K562 (cell line): ENCODE measurements at regions not wholly inside any gene's neighbourhood (a gene's known extent, or its start where the extent isn't known, plus 50 kb on each side); places are given as distances from the start of the nearest gene placed in this dataset.

Experiments used
- ATAC-seq: fragments of 200-7000 bp; cut with Tn5 transposase; 3 replicates; pipeline ENCODE4 v1.9.1; 2020; ENCODE audit warnings: moderate library complexity
- BruUV-seq: library from RNA; stranded (reverse); fragments of 400-500 nt; replicated peaks from 2 replicates; lab custom pipeline; 2021; lab: Mats Ljungman, UMichigan
- CTCF ChIA-PET: fragments of 300-600 bp; formaldehyde crosslinking; extraction: SDS; loops from one replicate; lab custom pipeline; 2021; ENCODE audit warnings: low intra/inter-chr PET ratio; lab: Yijun Ruan, JAX
- POLR2A ChIA-PET: fragments of 300-600, 350-650 bp; sonication (Branson Sonifier 250); formaldehyde crosslinking; extraction: SDS; loops from one replicate; lab custom pipeline; 2021; ENCODE audit warnings: antibody characterized with exemption, inconsistent platforms; lab: Yijun Ruan, JAX
- DNase-seq, 4 experiments: peaks; one replicate each; pipeline versions ENCODE4 v3.0.0 to v3.0.0-alpha.2; 2011 to 2018; ENCODE audit warnings: low spot score in 3 of 4, mixed read lengths in 3 of 4; ENCODE audit errors: extremely low read depth in 1 of 4
- FAIRE-seq: peaks from 2 replicates; lab custom pipeline; 2011; peaks lifted over from hg19 to GRCh38; lab: Jason Lieb, UNC
- H2AFZ ChIP-seq: 2 replicates; pipeline ENCODE4 v1.6.0; 2011; ENCODE audit warnings: low read depth, low read length, control low read depth, inconsistent platforms
- H3K27ac ChIP-seq: fragments of 200-600 bp; 3 replicates; pipeline ENCODE4 v1.8.0; 2011; ENCODE audit warnings: low read depth, mild to moderate bottlenecking, control low read depth, inconsistent platforms, low read length, moderate library complexity, mixed read lengths; ENCODE audit errors: extremely low read depth
- H3K27me3 ChIP-seq, 2 experiments: fragments of 300-600 bp in 1 of 2; 2 replicates in 1 of 2; 3 replicates in 1 of 2; pipeline versions ENCODE4 v1.6.0 to v1.8.0; 2011; ENCODE audit warnings: inconsistent platforms in 2 of 2, low read length in 2 of 2, mild to moderate bottlenecking in 1 of 2, mixed read lengths in 1 of 2, moderate library complexity in 1 of 2; ENCODE audit not compliant: control insufficient read depth in 2 of 2, insufficient read depth in 2 of 2
- H3K36me3 ChIP-seq: fragments of 300-600 bp; 3 replicates; pipeline ENCODE4 v1.8.0; 2011; ENCODE audit warnings: mild to moderate bottlenecking, low read length, inconsistent platforms; ENCODE audit not compliant: control insufficient read depth, insufficient read depth
- H3K4me1 ChIP-seq, 2 experiments: fragments of 200-600 bp in 1 of 2; replicated peaks in 1 of 2; 2 replicates in 1 of 2; 3 replicates in 1 of 2; pipeline versions ENCODE4 v1.5.1 to v1.8.0; 2011; ENCODE audit warnings: inconsistent platforms in 2 of 2, low read length in 2 of 2, mild to moderate bottlenecking in 1 of 2, mixed read lengths in 1 of 2, moderate library complexity in 1 of 2; ENCODE audit not compliant: control insufficient read depth in 2 of 2, insufficient read depth in 2 of 2
- H3K4me2 ChIP-seq: 2 replicates; pipeline ENCODE4 v1.6.1; 2011; ENCODE audit warnings: low read length, control low read depth, inconsistent platforms, mixed read lengths; ENCODE audit not compliant: insufficient read depth
- H3K4me3 ChIP-seq: fragments of 200-600 bp; sonication (generic), shearing (Covaris generic); 2 replicates; pipeline ENCODE4 v1.5.1; 2016; ENCODE audit warnings: control low read depth, inconsistent platforms
- H3K79me2 ChIP-seq: fragments of 200-600 bp; 3 replicates; pipeline ENCODE4 v1.8.0; 2011; ENCODE audit warnings: low read length, inconsistent platforms; ENCODE audit not compliant: control insufficient read depth, insufficient read depth
- H3K9ac ChIP-seq, 2 experiments: 2 replicates each; pipeline versions ENCODE4 v1.6.0 to v1.6.1; 2011; ENCODE audit warnings: low read depth in 2 of 2, low read length in 2 of 2, control low read depth in 1 of 2, inconsistent platforms in 1 of 2, mild to moderate bottlenecking in 1 of 2, mixed read lengths in 1 of 2; ENCODE audit not compliant: insufficient read depth in 1 of 2
- H3K9me1 ChIP-seq: one replicate; pipeline ENCODE4 v1.6.0; 2011; ENCODE audit warnings: inconsistent platforms, mild to moderate bottlenecking, low read length, moderate library complexity; ENCODE audit not compliant: control insufficient read depth, insufficient read depth
- H3K9me3 ChIP-seq: replicated peaks from 2 replicates; pipeline ENCODE4 v1.5.1; 2011; ENCODE audit warnings: low read depth, low read length, inconsistent platforms; ENCODE audit not compliant: control insufficient read depth, insufficient read depth
- H4K20me1 ChIP-seq: replicated peaks from 2 replicates; pipeline ENCODE4 v1.6.1; 2011; ENCODE audit warnings: low read length, inconsistent platforms, mixed read lengths; ENCODE audit not compliant: control insufficient read depth, insufficient read depth
- CXXC5 ChIP-seq: fragments of 250-450 bp; sonication (Bioruptor Pico); IDR thresholded peaks from 2 replicates; pipeline ENCODE4 v1.8.0; 2022; ENCODE audit warnings: inconsistent platforms, mild to moderate bottlenecking, moderate library complexity
- ETV1 ChIP-seq: fragments of 450-650 bp; conservative IDR thresholded peaks from 2 replicates; pipeline ENCODE4 v1.6.1; 2016; ENCODE audit warnings: missing genetic modification characterization, control low read depth, low read depth, missing compliant biosample characterization
- HDAC6 ChIP-seq: IDR thresholded peaks from 2 replicates; pipeline ENCODE4 v1.6.1; 2012; ENCODE audit warnings: low read depth, mild to moderate bottlenecking, control low read depth, inconsistent platforms, low read length, moderate library complexity
- MBD2 ChIP-seq: sonication (generic); IDR thresholded peaks from 2 replicates; pipeline ENCODE4 v1.6.1; 2016; ENCODE audit warnings: low read depth, borderline replicate concordance
- MEIS2 ChIP-seq: fragments of 450-650 bp; IDR thresholded peaks from 2 replicates; pipeline ENCODE4 v1.6.1; 2014; ENCODE audit warnings: mild to moderate bottlenecking; ENCODE audit not compliant: partially characterized antibody
- PHB2 ChIP-seq: fragments of 450-650 bp; IDR thresholded peaks from 2 replicates; pipeline ENCODE4 v1.6.1; 2017; ENCODE audit warnings: low read depth
- POU5F1 ChIP-seq: fragments of 150-350 bp; IDR thresholded peaks from 2 replicates; pipeline ENCODE4 v1.6.1; 2014; ENCODE audit warnings: borderline replicate concordance, low read length, low read depth, mild to moderate bottlenecking; ENCODE audit not compliant: partially characterized antibody
- PRMT5 ChIP-seq: sonication (generic); formaldehyde crosslinking; IDR thresholded peaks from 2 replicates; pipeline ENCODE4 v1.5.0; 2020; ENCODE audit warnings: missing genetic modification reagents
- ZNF586 ChIP-seq: fragments of 450-650 bp; formaldehyde crosslinking; conservative IDR thresholded peaks from 2 replicates; pipeline ENCODE4 v1.4.0; 2020; ENCODE audit warnings: mild to moderate bottlenecking, moderate library complexity
- ZNF766 ChIP-seq: fragments of 200-800 bp; sonication (Bioruptor generic); conservative IDR thresholded peaks from 2 replicates; pipeline ENCODE4 v1.6.1; 2016; ENCODE audit warnings: missing genetic modification characterization, missing compliant biosample characterization
- WGBS: fragments of 100-300 bp; shearing (Covaris generic); methylation state at CpG from one replicate; pipeline ENCODE4 v1.1.6; 2016; ENCODE audit warnings: low coverage, mixed read lengths; ENCODE audit not compliant: insufficient coverage; ENCODE audit errors: missing lambda C conversion rate; 5-methylcytosine and 5-hydroxymethylcytosine counted together
- in situ Hi-C: fragments of 300-500 bp; cut with MboI; formaldehyde crosslinking; loops from 4 replicates; pipeline ENCODE4 v1.15.0; 2018; ENCODE audit warnings: inconsistent platforms, mixed read lengths
- intact Hi-C: fragments of 100-400 bp; cut with micrococcal nuclease; formaldehyde crosslinking; loops from 2 replicates; pipeline ENCODE4 v1.14.2; 2022
- TF ChIP-seq, protein P1 (sequence below): sonication (generic); formaldehyde crosslinking; IDR thresholded peaks from 2 replicates; pipeline ENCODE4 v1.8.0; 2023; ENCODE audit warnings: mild to moderate bottlenecking, missing genetic modification reagents
- TF ChIP-seq, protein P2 (sequence below), 2 experiments: fragments of 450-650 bp; IDR thresholded peaks; 2 replicates each; pipeline ENCODE4 v1.6.1; 2016; ENCODE audit warnings: mild to moderate bottlenecking in 2 of 2, borderline replicate concordance in 1 of 2, low read depth in 1 of 2, moderate library complexity in 1 of 2

DNA sequence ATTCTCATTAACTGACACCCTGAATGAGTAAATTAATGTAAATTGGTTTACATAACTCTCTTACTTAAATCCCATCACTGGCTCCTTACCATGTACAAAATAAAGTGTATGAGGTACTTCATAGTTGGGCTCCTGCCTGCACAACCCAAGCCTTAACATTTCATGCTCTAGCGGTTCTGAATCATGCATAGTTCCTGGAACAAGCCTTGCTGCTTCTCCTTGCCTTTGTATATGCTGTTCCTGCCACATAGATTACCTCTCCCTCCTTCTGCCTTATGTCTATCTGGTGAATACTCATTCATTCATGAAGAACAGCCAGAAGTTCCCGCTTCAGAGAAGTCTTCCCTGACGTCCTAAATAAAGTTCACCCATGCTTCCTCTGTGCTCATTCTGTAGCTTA is 594.7 kb downstream of the SMARCA1 start:
- no peaks in the 10 kb centered on the region for H4K20me1 ChIP-seq
- H3K4me2 ChIP-seq = no peak overlapping the region
- no TSS peak for BruUV-seq
- H3K9ac ChIP-seq = no peak overlapping the region
- no peak overlapping the region for H2AFZ ChIP-seq
- H3K36me3 ChIP-seq = no peaks in the 10 kb centered on the region
- no peaks in the 10 kb centered on the region for H3K4me1 ChIP-seq
- POLR2A ChIA-PET = no interaction called here
- H3K4me3 ChIP-seq = no peak overlapping the region
- no peaks in the 10 kb centered on the region for H3K27me3 ChIP-seq
- H3K9me1 ChIP-seq = no peaks in the 10 kb centered on the region
- FAIRE-seq = no peak
- in situ Hi-C loops = no loop called here
- WGBS = 0% methylated on average over 2 of the region's 3 CpGs
- CTCF ChIA-PET = no interaction called here
- ATAC-seq = no peak
- no peaks in the 10 kb centered on the region for H3K9me3 ChIP-seq
- intact Hi-C loops = no loop called here
- no peaks in the 10 kb centered on the region for H3K79me2 ChIP-seq
- no peak for DNase-seq
- no peak overlapping the region for H3K27ac ChIP-seq
- TF ChIP-seq ZNF586 (no peak), ETV1 (no peak), POU5F1 (no peak), MBD2 (no peak), ZNF766 (no peak), PHB2 (no peak), CXXC5 (CRISPR knock-in tag) (no peak), HDAC6 (no peak), MEIS2 (no peak), PRMT5 (CRISPR knock-in tag) (no peak)
- TF ChIP-seq, protein P1, sequence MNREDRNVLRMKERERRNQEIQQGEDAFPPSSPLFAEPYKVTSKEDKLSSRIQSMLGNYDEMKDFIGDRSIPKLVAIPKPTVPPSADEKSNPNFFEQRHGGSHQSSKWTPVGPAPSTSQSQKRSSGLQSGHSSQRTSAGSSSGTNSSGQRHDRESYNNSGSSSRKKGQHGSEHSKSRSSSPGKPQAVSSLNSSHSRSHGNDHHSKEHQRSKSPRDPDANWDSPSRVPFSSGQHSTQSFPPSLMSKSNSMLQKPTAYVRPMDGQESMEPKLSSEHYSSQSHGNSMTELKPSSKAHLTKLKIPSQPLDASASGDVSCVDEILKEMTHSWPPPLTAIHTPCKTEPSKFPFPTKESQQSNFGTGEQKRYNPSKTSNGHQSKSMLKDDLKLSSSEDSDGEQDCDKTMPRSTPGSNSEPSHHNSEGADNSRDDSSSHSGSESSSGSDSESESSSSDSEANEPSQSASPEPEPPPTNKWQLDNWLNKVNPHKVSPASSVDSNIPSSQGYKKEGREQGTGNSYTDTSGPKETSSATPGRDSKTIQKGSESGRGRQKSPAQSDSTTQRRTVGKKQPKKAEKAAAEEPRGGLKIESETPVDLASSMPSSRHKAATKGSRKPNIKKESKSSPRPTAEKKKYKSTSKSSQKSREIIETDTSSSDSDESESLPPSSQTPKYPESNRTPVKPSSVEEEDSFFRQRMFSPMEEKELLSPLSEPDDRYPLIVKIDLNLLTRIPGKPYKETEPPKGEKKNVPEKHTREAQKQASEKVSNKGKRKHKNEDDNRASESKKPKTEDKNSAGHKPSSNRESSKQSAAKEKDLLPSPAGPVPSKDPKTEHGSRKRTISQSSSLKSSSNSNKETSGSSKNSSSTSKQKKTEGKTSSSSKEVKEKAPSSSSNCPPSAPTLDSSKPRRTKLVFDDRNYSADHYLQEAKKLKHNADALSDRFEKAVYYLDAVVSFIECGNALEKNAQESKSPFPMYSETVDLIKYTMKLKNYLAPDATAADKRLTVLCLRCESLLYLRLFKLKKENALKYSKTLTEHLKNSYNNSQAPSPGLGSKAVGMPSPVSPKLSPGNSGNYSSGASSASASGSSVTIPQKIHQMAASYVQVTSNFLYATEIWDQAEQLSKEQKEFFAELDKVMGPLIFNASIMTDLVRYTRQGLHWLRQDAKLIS (CRISPR knock-in tag) = no peak
- TF ChIP-seq, protein P2, sequence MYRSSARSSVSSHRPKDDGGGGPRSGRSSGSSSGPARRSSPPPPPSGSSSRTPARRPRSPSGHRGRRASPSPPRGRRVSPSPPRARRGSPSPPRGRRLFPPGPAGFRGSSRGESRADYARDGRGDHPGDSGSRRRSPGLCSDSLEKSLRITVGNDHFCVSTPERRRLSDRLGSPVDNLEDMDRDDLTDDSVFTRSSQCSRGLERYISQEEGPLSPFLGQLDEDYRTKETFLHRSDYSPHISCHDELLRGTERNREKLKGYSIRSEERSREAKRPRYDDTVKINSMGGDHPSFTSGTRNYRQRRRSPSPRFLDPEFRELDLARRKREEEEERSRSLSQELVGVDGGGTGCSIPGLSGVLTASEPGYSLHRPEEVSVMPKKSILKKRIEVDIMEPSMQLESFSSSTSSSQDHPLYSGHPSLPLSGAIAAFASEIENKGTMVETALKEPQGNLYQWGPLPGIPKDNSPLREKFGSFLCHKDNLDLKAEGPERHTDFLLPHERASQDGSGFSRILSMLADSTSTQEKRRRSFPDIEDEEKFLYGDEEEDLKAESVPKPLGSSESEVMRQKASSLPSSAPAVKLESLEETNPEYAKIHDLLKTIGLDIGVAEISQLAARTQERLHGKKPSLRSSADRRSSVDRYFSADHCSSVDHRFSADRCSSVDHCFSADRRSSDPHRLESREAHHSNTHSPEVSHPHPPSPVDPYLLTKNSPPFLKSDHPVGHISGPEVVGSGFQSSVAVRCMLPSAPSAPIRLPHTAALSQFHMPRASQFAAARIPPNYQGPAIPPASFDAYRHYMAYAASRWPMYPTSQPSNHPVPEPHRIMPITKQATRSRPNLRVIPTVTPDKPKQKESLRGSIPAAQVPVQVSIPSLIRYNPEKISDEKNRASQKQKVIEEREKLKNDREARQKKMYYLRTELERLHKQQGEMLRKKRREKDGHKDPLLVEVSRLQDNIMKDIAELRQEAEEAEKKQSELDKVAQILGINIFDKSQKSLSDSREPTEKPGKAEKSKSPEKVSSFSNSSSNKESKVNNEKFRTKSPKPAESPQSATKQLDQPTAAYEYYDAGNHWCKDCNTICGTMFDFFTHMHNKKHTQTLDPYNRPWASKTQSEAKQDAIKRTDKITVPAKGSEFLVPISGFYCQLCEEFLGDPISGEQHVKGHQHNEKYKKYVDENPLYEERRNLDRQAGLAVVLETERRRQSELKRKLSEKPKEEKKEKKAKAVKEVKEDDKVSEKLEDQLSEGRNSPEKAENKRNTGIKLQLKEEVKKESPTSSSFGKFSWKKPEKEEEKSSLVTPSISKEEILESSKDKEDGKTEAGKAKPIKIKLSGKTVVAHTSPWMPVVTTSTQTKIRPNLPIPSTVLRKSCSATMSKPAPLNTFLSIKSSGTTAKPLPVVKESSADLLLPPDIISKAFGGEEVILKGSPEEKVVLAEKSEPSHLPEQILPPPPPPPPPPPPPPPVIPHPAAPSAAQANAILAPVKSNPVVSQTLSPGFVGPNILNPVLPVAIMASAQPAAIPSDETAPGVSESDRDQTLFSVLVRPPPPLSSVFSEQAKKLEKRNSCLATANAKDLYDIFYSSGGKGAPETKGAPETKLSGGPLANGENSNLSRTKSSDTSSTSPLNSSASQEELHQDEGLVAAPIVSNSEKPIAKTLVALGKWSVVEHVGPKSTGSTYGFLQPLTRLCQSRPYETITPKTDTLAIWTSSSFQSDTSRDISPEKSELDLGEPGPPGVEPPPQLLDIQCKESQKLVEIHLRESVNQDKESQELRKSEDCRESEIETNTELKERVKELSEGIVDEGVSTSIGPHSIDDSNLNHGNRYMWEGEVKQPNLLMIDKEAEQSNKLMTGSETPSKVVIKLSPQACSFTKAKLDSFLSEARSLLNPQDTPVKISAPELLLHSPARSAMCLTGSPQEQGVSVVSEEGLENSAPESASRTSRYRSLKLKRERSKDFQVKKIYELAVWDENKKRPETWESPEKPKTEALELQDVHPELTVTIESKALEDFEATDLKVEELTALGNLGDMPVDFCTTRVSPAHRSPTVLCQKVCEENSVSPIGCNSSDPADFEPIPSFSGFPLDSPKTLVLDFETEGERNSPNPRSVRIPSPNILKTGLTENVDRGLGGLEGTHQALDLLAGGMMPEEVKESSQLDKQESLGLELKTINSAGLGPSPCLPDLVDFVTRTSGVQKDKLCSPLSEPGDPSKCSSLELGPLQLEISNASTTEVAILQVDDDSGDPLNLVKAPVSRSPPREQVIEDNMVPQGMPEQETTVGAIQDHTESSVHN (IDR thresholded peaks at IDR 0.05; ENCODE audit: borderline replicate concordance in 1 of 2, low read depth in 1 of 2) = no peak
